Neutrophil (primary cell): ENCODE measurements at regions not wholly inside any gene's neighbourhood (a gene's known extent, or its start where the extent isn't known, plus 50 kb on each side); places are given as distances from the start of the nearest gene placed in this dataset.
"Not testable (repeated sequence)": the region's sequence is repeated elsewhere in the genome, so short reads cannot be mapped to it uniquely, and the experiment has no call there.

Experiments used
- H3K27ac ChIP-seq: fragments of 200-600 bp; sonication (generic); 2 replicates; pipeline ENCODE4 v1.5.1; 2016; ENCODE audit warnings: mild to moderate bottlenecking, moderate library complexity
- H3K27me3 ChIP-seq: fragments of 200-600 bp; sonication (generic); 2 replicates; pipeline ENCODE4 v1.6.0; 2016; ENCODE audit warnings: mild to moderate bottlenecking
- H3K36me3 ChIP-seq: fragments of 200-600 bp; sonication (generic); 2 replicates; pipeline ENCODE4 v1.5.1; 2017
- H3K4me1 ChIP-seq, 2 experiments: fragments of 200-600 bp in 1 of 2; sonication (generic) in 1 of 2; 1 replicate in 1 of 2; 2 replicates in 1 of 2; pipeline versions ENCODE4 v1.5.1 to v1.6.1; 2013 to 2016; ENCODE audit warnings: low read depth in 1 of 2, low read length in 1 of 2, mild to moderate bottlenecking in 1 of 2, moderate library complexity in 1 of 2; ENCODE audit not compliant: control insufficient read depth in 1 of 2, insufficient read depth in 1 of 2
- H3K4me3 ChIP-seq, 2 experiments: fragments of 200-600 bp in 1 of 2; sonication (generic) in 1 of 2; 1 replicate in 1 of 2; 2 replicates in 1 of 2; pipeline ENCODE4 v1.5.1; 2013 to 2016; ENCODE audit warnings: low read depth in 1 of 2, low read length in 1 of 2, mild to moderate bottlenecking in 1 of 2, moderate library complexity in 1 of 2
- H3K9me3 ChIP-seq: fragments of 200-600 bp; sonication (generic); 2 replicates; pipeline ENCODE4 v1.5.1; 2016
- CTCF ChIP-seq: fragments of 200-600 bp; sonication (generic); IDR thresholded peaks from 2 replicates; pipeline ENCODE4 v1.5.1; 2016; ENCODE audit warnings: antibody characterized with exemption

DNA sequence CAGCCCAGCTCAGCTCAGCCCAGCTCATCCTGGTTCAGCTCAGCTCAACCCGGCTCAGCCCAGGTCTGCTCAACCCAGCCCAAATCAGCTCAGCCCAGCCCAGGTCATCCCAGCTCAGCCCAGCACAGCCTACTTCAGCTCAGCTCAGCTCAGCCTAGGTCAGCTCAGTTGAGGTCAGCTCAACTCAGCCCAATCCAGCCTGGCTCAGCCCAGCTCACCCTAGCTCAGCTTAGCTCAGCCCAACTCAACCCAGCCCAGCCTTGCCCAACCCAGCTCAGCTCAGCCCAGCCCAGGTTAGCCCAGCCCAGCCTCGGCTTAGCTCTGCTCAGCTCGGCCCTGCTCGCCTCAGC is 332.3 kb downstream of the TMEM121 start:
- no peaks in the 10 kb centered on the region for H3K9me3 ChIP-seq
- no peak overlapping the region for H3K27ac ChIP-seq
- H3K36me3 ChIP-seq = no peaks in the 10 kb centered on the region
- no peaks in the 10 kb centered on the region for H3K4me1 ChIP-seq
- H3K27me3 ChIP-seq = peaks cover 65% of the 10 kb centered on the region
- TF ChIP-seq CTCF = no peak
- no peak overlapping the region for H3K4me3 ChIP-seq

DNA sequence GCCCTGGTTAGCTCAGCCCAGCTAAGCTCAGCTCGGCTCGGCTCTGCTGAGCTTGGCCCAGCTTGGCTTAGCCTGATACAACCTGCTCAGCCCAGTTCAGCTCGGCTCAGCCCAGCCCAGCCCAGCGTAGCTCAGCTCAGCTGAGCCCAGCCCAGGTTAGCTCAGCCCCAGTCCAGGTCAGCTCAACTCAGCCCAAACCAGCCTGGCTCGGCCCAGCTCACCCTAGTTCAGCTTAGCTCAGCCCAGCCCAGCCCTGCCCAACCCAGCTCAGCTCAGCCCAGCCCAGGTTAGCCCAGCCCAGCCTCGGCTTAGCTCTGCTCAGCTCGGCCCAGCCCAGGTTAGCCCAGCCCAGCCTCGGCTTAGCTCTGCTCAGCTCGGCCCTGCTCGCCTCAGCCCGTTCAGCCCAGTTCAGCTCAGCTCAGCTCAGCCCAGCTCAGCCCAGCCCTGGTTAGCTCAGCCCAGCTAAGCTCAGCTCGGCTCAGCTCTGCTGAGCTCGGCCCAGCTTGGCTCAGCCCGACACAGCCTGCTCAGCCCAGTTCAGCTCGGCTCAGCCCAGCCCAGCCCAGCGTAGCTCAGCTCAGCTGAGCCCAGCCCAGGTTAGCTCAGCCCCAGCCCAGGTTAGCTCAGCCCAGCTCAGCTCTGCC is 332.8 kb downstream of the TMEM121 start:
- H3K27me3 ChIP-seq = peaks cover 70% of the 10 kb centered on the region
- H3K4me3 ChIP-seq, H3K9me3 ChIP-seq, H3K36me3 ChIP-seq, H3K4me1 ChIP-seq, H3K27ac ChIP-seq: not testable (repeated sequence)

- Histone ChIP-seq H3K27ac (no peak overlapping the region), H3K9me3 (no peaks in the 10 kb centered on the region), H3K36me3 (no peaks in the 10 kb centered on the region), H3K4me1 (no peaks in the 10 kb centered on the region), H3K4me3 (no peak overlapping the region), H3K27me3 (peaks cover 78% of the 10 kb centered on the region)
- TF ChIP-seq CTCF = no peak
Observed at GRCh38 chr14:105859717-105860614, 333.6 kb downstream of the TMEM121 start.

DNA sequence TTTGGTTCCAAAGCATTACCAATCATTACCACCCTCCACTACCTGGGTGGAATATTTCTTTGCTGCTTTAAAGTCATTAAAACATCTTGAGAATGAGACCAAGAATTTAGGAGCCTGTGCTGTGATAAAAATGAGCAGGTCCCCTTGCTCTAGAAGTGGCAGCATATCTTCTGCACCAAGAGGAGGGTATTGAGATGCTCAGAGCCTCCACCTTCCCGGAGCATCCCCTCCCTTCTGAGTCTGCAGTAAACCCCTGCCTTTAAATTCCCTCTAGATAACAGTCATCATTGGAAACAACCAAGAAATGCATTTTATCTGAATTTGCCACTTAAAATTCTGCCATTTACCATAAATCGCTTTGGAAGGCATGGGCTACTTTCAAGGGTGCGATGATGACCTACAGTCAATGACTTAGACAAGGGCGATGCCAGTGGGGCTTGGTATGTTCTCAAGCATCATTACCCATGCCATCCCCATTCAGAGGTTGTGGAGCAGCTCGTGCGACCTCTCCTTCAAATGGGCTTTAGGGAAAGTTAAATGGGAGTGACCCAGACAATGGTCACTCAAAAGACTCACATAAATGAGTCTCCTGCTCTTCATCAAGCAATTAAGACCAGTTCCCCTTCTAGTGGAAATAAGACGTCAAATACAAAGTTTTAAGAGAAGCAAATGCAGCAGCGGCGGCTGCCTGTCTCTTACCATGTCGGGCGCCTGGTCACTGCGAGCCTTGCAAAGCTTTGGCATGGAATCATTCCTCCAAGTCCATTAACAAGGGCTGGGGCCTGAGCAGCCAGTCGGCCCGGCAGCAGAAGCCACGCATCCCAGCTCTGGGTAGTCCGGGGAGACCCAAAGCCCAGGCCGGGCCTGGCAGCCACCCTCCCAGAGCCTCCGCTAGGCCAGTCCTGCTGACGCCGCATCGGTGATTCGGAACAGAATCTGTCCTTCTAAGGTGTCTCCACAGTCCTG is 334.5 kb downstream of the TMEM121 start:
- no peak overlapping the region for H3K4me3 ChIP-seq
- TF ChIP-seq CTCF = no peak
- no peaks in the 10 kb centered on the region for H3K9me3 ChIP-seq
- H3K4me1 ChIP-seq = no peaks in the 10 kb centered on the region
- no peaks in the 10 kb centered on the region for H3K36me3 ChIP-seq
- H3K27ac ChIP-seq = no peak overlapping the region
- H3K27me3 ChIP-seq = peaks cover 87% of the 10 kb centered on the region

DNA sequence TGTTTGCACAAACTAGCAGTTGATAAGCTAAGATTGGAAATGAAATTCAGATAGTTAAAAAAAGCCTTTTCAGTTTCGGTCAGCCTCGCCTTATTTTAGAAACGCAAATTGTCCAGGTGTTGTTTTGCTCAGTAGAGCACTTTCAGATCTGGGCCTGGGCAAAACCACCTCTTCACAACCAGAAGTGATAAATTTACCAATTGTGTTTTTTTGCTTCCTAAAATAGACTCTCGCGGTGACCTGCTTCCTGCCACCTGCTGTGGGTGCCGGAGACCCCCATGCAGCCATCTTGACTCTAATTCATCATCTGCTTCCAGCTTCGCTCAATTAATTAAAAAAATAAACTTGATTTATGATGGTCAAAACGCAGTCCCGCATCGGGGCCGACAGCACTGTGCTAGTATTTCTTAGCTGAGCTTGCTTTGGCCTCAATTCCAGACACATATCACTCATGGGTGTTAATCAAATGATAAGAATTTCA is 335.6 kb downstream of the TMEM121 start:
- no peak overlapping the region for H3K4me3 ChIP-seq

More for the DNA sequence above, 335.6 kb downstream of the TMEM121 start:
- H3K27ac ChIP-seq = no peak overlapping the region
- H3K36me3 ChIP-seq = no peaks in the 10 kb centered on the region
- H3K4me1 ChIP-seq = no peaks in the 10 kb centered on the region
- H3K9me3 ChIP-seq = no peaks in the 10 kb centered on the region
- H3K27me3 ChIP-seq = peaks cover 91% of the 10 kb centered on the region
- no peak for TF ChIP-seq CTCF
